Heart left ventricle (tissue), 16 donors: ENCODE measurements at regions not wholly inside any gene's neighbourhood (a gene's known extent, or its start where the extent isn't known, plus 50 kb on each side); places are given as distances from the start of the nearest gene placed in this dataset.

Experiments
- ATAC-seq, 4 donors: fragments of 200-7000 bp; cut with Tn5 transposase; one replicate each; pipeline ENCODE4 v1.9.1; 2020 to 2022; ENCODE audit warnings: moderate library complexity in 4 of 4, mild to moderate bottlenecking in 3 of 4, moderate number of reproducible peaks in 1 of 4
- DNase-seq, 5 donors: peaks; one replicate each; pipeline ENCODE4 v3.0.0-alpha.2; 2020
- H3K27ac ChIP-seq, 12 donors: fragments of 200-600 bp; sonication (generic) in 4 of 12; one replicate each; pipeline versions ENCODE4 v1.5.0 to v1.8.0; 2016 to 2022; ENCODE audit warnings: mild to moderate bottlenecking in 2 of 12
- H3K27me3 ChIP-seq, 9 donors: fragments of 200-600 bp; sonication (generic) in 2 of 9; one replicate each; pipeline versions ENCODE4 v1.5.1 to v1.8.0; 2016 to 2022; ENCODE audit warnings: mild to moderate bottlenecking in 3 of 9
- H3K36me3 ChIP-seq, 9 donors: fragments of 200-600 bp; sonication (generic) in 2 of 9; one replicate each; pipeline versions ENCODE4 v1.5.0 to v1.8.0; 2018 to 2022; ENCODE audit warnings: mild to moderate bottlenecking in 2 of 9
- H3K4me1 ChIP-seq, 12 donors: fragments of 200-600 bp; sonication (generic) in 4 of 12; one replicate each; pipeline versions ENCODE4 v1.5.0 to v1.8.0; 2016 to 2022; ENCODE audit warnings: mild to moderate bottlenecking in 3 of 12
- H3K4me3 ChIP-seq, 12 donors: fragments of 200-600 bp; sonication (generic) in 4 of 12; one replicate each; pipeline versions ENCODE4 v1.5.0 to v1.8.0; 2017 to 2022; ENCODE audit warnings: mild to moderate bottlenecking in 9 of 12, moderate library complexity in 4 of 12
- H3K9me3 ChIP-seq, 12 donors: fragments of 200-600 bp; sonication (generic) in 4 of 12; one replicate each; pipeline versions ENCODE4 v1.5.0 to v1.8.0; 2016 to 2022; ENCODE audit warnings: mild to moderate bottlenecking in 1 of 12
- CTCF ChIP-seq, 12 donors: fragments of 200-600 bp; sonication (generic) in 4 of 12; IDR thresholded peaks; one replicate each; pipeline versions ENCODE4 v1.5.0 to v1.8.0; 2018 to 2022; ENCODE audit warnings: antibody characterized with exemption in 12 of 12, mild to moderate bottlenecking in 5 of 12
- POLR2A ChIP-seq, 2 donors: fragments of 450-650 bp; IDR thresholded peaks; one replicate each; pipeline ENCODE4 v1.6.1; 2017; ENCODE audit warnings: antibody characterized with exemption in 2 of 2, mild to moderate bottlenecking in 2 of 2, moderate library complexity in 2 of 2
- WGBS, 4 donors: extraction: QIAGEN DNeasy Blood & Tissue Kit in 2 of 4; methylation state at CpG; one replicate each; pipeline versions ENCODE4 v1.1.5 to v1.1.7; 2013 to 2018; 5-methylcytosine and 5-hydroxymethylcytosine counted together
- intact Hi-C, 10 donors: fragments of 100-400 bp; cut with DNase I; formaldehyde crosslinking; loops; one replicate each; pipeline versions ENCODE4 v1.11.1 to v1.14.2; 2022
- donor health status: ischemic (EF 13 %, LVEDD 7.1; RV severe dilation, severe dysfunction).
- donor health status: healthy with polysubstance abuse.
- donor health status: DM: no; HTN: yes; CAD: no.
- donor health status: DM: no; HTN: no; CAD: no.
- donor health status: ischemic (EF 25% LVEDD 6.9; RV normal size, moderate dysfunction).
- donor health status: ischemic (EF 25% LVEDD 5.7; RV mildly dilated, moderate dysfunction).
- donor health status: healthy.
- donor health status: DM: yes; HTN: yes; CAD: no.
- donor health status: ischemic (EF 35%, LVEDD 5.7; RV mildly dilated, moderate dysfunction).
- donor health status: nonischemic (EF 11% LVEDD 7.7; RV severe dilation, severe dysfunction).
- donor health status: DM: yes; HTN: yes; CAD: no.
- donor health status: PGD.
- donor health status: ischemic (EF 29% LVEDD 5.4; RV normal size, mild dysfunction).
- donor health status: nonischemic (EF 23%, LVEDD 6.1; RV moderate dilation, normal function).

GRCh38 chr14:87468531-87468930 is 524.5 kb downstream of the GALC start:
- no peak overlapping the region for H3K27ac ChIP-seq
- 74 to 84% (median 75%) methylated on average over 1 of the region's 1 CpG for WGBS, 4 donors
- ATAC-seq (no peak), DNase-seq (no peak)
- no peaks in the 10 kb centered on the region for H3K27me3 ChIP-seq
- H3K36me3 ChIP-seq: no peaks in the 10 kb centered on the region
- H3K4me1 ChIP-seq: no peaks in the 10 kb centered on the region
- no peak overlapping the region for H3K4me3 ChIP-seq
- peaks cover 0 to 3% (median 0%) of the 10 kb centered on the region in 12 donors for H3K9me3 ChIP-seq
- TF ChIP-seq CTCF (IDR thresholded peaks at IDR 0.05) (no peak), POLR2A (IDR thresholded peaks at IDR 0.05) (no peak)
- intact Hi-C loops: no loop called here

- WGBS, 4 donors: 76 to 94% (median 83%) methylated on average over 1 of the region's 1 CpG
Measured at GRCh38 chr14:87467578-87467977, 525.4 kb downstream of the GALC start.

GRCh38 chr14:87465770-87466169 is 527.2 kb downstream of the GALC start:
- Histone ChIP-seq H3K9me3 (peaks cover 0 to under 1% (median 0%) of the 10 kb centered on the region in 12 donors), H3K27ac (no peak overlapping the region), H3K4me1 (no peaks in the 10 kb centered on the region), H3K36me3 (no peaks in the 10 kb centered on the region), H3K4me3 (no peak overlapping the region), H3K27me3 (no peaks in the 10 kb centered on the region)
- TF ChIP-seq POLR2A (IDR thresholded peaks at IDR 0.05) (no peak), CTCF (IDR thresholded peaks at IDR 0.05) (no peak)
- ATAC-seq (no peak), DNase-seq (no peak)
- WGBS, 4 donors: 68 to 74% (median 72%) methylated on average over 4 of the region's 4 CpGs
- intact Hi-C loops: no loop called here

More at GRCh38 chr14:87467578-87467977, 525.4 kb downstream of the GALC start:
- intact Hi-C loops: no loop called here
- Histone ChIP-seq H3K9me3 (peaks cover 0 to 3% (median 0%) of the 10 kb centered on the region in 12 donors), H3K4me1 (no peaks in the 10 kb centered on the region), H3K27ac (no peak overlapping the region), H3K36me3 (no peaks in the 10 kb centered on the region), H3K4me3 (no peak overlapping the region), H3K27me3 (no peaks in the 10 kb centered on the region)
- TF ChIP-seq CTCF (IDR thresholded peaks at IDR 0.05): no peak
- TF ChIP-seq POLR2A (IDR thresholded peaks at IDR 0.05): no peak
- ATAC-seq (no peak), DNase-seq (no peak)

GRCh38 chr14:87461704-87462103 is 531.3 kb downstream of the GALC start:
- intact Hi-C loops: no loop called here
- 77 to 87% (median 83%) methylated on average over 6 of the region's 6 CpGs for WGBS, 4 donors
- Histone ChIP-seq H3K27me3 (no peaks in the 10 kb centered on the region), H3K4me3 (no peak overlapping the region), H3K36me3 (no peaks in the 10 kb centered on the region), H3K9me3 (peaks cover 0 to 6% (median 0%) of the 10 kb centered on the region in 12 donors), H3K27ac (no peak overlapping the region), H3K4me1 (no peaks in the 10 kb centered on the region)
- DNase-seq (no peak), ATAC-seq (no peak)
- TF ChIP-seq POLR2A (IDR thresholded peaks at IDR 0.05): no peak
- no peak for TF ChIP-seq CTCF (IDR thresholded peaks at IDR 0.05)
